HG03045 (cell line): ENCODE measurements at regions not wholly inside any gene's neighbourhood (a gene's known extent, or its start where the extent isn't known, plus 50 kb on each side); places are given as distances from the start of the nearest gene placed in this dataset.
"Not testable (repeated sequence)": the region's sequence is repeated elsewhere in the genome, so short reads cannot be mapped to it uniquely, and the experiment has no call there.

Experiments
- ATAC-seq: cut with Tn5 transposase; IDR thresholded peaks from one replicate; pipeline ENCODE4 v1.9.1; 2021; ENCODE audit warnings: mild to moderate bottlenecking, moderate library complexity; ENCODE audit not compliant: unreplicated experiment

GRCh38 chr9:102514541-102514940 lies 480.6 kb upstream of the CYLC2 start:
- no peak for ATAC-seq

GRCh38 chr9:102507044-102507687 lies 488.0 kb upstream of the CYLC2 start:
- no peak for ATAC-seq

GRCh38 chr9:102506406-102506805 lies 488.7 kb upstream of the CYLC2 start:
- ATAC-seq = no peak

- no peak for ATAC-seq
Measured at GRCh38 chr9:102499468-102499867, 495.7 kb upstream of the CYLC2 start.

- ATAC-seq = no peak
Measured at GRCh38 chr9:102497709-102498108, 497.4 kb upstream of the CYLC2 start.

GRCh38 chr9:102486976-102487375 lies 508.2 kb upstream of the CYLC2 start:
- ATAC-seq = not testable (repeated sequence)

GRCh38 chr9:102483651-102484050 lies 511.5 kb upstream of the CYLC2 start:
- no peak for ATAC-seq

GRCh38 chr9:102482776-102483175 lies 512.4 kb upstream of the CYLC2 start:
- no peak for ATAC-seq

GRCh38 chr9:102479191-102479590 lies 515.9 kb upstream of the CYLC2 start:
- ATAC-seq = no peak

- ATAC-seq = no peak
Measured at GRCh38 chr9:102474357-102474756, 520.8 kb upstream of the CYLC2 start.

GRCh38 chr9:102469430-102469829 lies 525.7 kb upstream of the CYLC2 start:
- ATAC-seq = not testable (repeated sequence)

- ATAC-seq = no peak
Measured at GRCh38 chr9:102461156-102461819, 533.8 kb upstream of the CYLC2 start.

- no peak for ATAC-seq
Measured at GRCh38 chr9:102459828-102460227, 535.3 kb upstream of the CYLC2 start.

GRCh38 chr9:102456562-102456961 lies 538.6 kb upstream of the CYLC2 start:
- no peak for ATAC-seq

GRCh38 chr9:102445906-102446305 lies 549.2 kb upstream of the CYLC2 start:
- no peak for ATAC-seq

- no peak for ATAC-seq
Measured at GRCh38 chr9:102445181-102445747, 549.9 kb upstream of the CYLC2 start.

GRCh38 chr9:102439583-102439982 lies 555.5 kb upstream of the CYLC2 start:
- ATAC-seq = no peak

- ATAC-seq = not testable (repeated sequence)
Measured at GRCh38 chr9:102436599-102436998, 558.5 kb upstream of the CYLC2 start.

GRCh38 chr9:102435427-102435826 lies 559.7 kb upstream of the CYLC2 start:
- ATAC-seq = no peak

- ATAC-seq = no peak
Measured at GRCh38 chr9:102434545-102434944, 560.6 kb upstream of the CYLC2 start.

- no peak for ATAC-seq
Measured at GRCh38 chr9:102428305-102428704, 566.8 kb upstream of the CYLC2 start.

- ATAC-seq = not testable (repeated sequence)
Measured at GRCh38 chr9:102416251-102416650, 578.9 kb upstream of the CYLC2 start.
